ELR (cell line): ENCODE measurements at regions not wholly inside any gene's neighbourhood (a gene's known extent, or its start where the extent isn't known, plus 50 kb on each side); places are given as distances from the start of the nearest gene placed in this dataset.
A peak's percentile ranks its signal among the peaks of the same experiment; 100 is the strongest.
"Not testable (repeated sequence)": the region's sequence is repeated elsewhere in the genome, so short reads cannot be mapped to it uniquely, and the experiment has no call there.

Source experiments
- DNase-seq: peaks from one replicate; pipeline ENCODE4 v3.0.0-alpha.2; 2015; ENCODE audit warnings: low read depth

GRCh38 chr3:10703875-10704274 lies 112.2 kb upstream of the SLC6A11 start:
- DNase-seq = peak; percentile 54

GRCh38 chr3:10706156-10706739 lies 109.8 kb upstream of the SLC6A11 start:
- DNase-seq = peak; percentile 7

- no peak for DNase-seq
Measured at GRCh38 chr3:10706740-10707399, 109.2 kb upstream of the SLC6A11 start.

GRCh38 chr3:10707400-10708215 lies 108.4 kb upstream of the SLC6A11 start:
- DNase-seq = no peak

GRCh38 chr3:10708216-10708893 lies 107.7 kb upstream of the SLC6A11 start:
- DNase-seq = no peak

GRCh38 chr3:10709110-10709781 lies 106.8 kb upstream of the SLC6A11 start:
- DNase-seq = no peak

- no peak for DNase-seq
Measured at GRCh38 chr3:10712121-10712520, 103.9 kb upstream of the SLC6A11 start.

- no peak for DNase-seq
Measured at GRCh38 chr3:10713656-10714055, 102.4 kb upstream of the SLC6A11 start.

GRCh38 chr3:10715886-10716285 lies 100.1 kb upstream of the SLC6A11 start:
- DNase-seq = no peak

- DNase-seq = no peak
Measured at GRCh38 chr3:10716964-10717363, 99.1 kb upstream of the SLC6A11 start.

- DNase-seq = no peak
Measured at GRCh38 chr3:10717756-10718155, 98.3 kb upstream of the SLC6A11 start.

GRCh38 chr3:10721101-10721500 lies 94.9 kb upstream of the SLC6A11 start:
- no peak for DNase-seq

- no peak for DNase-seq
Measured at GRCh38 chr3:10722911-10723310, 93.1 kb upstream of the SLC6A11 start.

GRCh38 chr3:10723991-10724390 lies 92.0 kb upstream of the SLC6A11 start:
- no peak for DNase-seq

- no peak for DNase-seq
Measured at GRCh38 chr3:10725067-10725466, 91.0 kb upstream of the SLC6A11 start.

- no peak for DNase-seq
Measured at GRCh38 chr3:10725846-10726245, 90.2 kb upstream of the SLC6A11 start.

GRCh38 chr3:10726787-10727186 lies 89.2 kb upstream of the SLC6A11 start:
- DNase-seq = no peak

GRCh38 chr3:10729439-10729838 lies 86.6 kb upstream of the SLC6A11 start:
- no peak for DNase-seq

- no peak for DNase-seq
Measured at GRCh38 chr3:10732292-10732691, 83.7 kb upstream of the SLC6A11 start.

- DNase-seq = no peak
Measured at GRCh38 chr3:10733297-10733696, 82.7 kb upstream of the SLC6A11 start.

- DNase-seq = not testable (repeated sequence)
Measured at GRCh38 chr3:10736444-10736843, 79.6 kb upstream of the SLC6A11 start.

GRCh38 chr3:10737785-10738184 lies 78.2 kb upstream of the SLC6A11 start:
- no peak for DNase-seq
